ENCODE measurements at regions not wholly inside any gene's neighbourhood (a gene's known extent, or its start where the extent isn't known, plus 50 kb on each side); places are given as distances from the start of the nearest gene placed in this dataset.

DNA sequence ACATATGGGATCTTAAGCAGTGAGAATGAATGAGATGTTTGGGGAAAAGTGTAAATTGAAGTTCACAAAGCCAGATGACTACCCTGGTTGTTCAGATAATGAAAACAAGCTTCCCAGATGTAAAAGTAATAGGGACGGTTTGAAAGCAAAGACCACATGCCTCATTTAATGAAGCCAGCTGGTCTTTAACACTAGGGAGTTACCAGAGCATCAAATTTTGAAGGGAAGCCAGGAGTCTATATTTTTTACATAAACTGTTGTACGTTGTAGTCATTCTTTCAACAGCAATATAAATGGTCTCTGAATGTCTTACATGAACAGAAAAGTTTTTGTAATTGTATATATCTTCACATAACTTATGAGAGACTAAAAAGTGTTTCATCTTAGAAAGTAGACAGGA, 2604.5 kb upstream of the PCDH20 start:
- DNase-seq (ENCODE audit: low read depth, low spot score), result no peak
- POLR2A ChIA-PET, result no interaction called here
- Histone ChIP-seq H3K27ac (ENCODE audit: low read depth, low read length) (no peak overlapping the region), H3K27me3 (ENCODE audit: control insufficient read depth, insufficient read depth, low read length) (no peaks in the 10 kb centered on the region), H3K4me3 (ENCODE audit: low read depth, low read length) (no peak overlapping the region), H3K9me3 (ENCODE audit: control insufficient read depth, insufficient read depth, low read length) (no peaks in the 10 kb centered on the region)
- CTCF ChIA-PET, result no interaction called here
- TF ChIP-seq, protein P1, sequence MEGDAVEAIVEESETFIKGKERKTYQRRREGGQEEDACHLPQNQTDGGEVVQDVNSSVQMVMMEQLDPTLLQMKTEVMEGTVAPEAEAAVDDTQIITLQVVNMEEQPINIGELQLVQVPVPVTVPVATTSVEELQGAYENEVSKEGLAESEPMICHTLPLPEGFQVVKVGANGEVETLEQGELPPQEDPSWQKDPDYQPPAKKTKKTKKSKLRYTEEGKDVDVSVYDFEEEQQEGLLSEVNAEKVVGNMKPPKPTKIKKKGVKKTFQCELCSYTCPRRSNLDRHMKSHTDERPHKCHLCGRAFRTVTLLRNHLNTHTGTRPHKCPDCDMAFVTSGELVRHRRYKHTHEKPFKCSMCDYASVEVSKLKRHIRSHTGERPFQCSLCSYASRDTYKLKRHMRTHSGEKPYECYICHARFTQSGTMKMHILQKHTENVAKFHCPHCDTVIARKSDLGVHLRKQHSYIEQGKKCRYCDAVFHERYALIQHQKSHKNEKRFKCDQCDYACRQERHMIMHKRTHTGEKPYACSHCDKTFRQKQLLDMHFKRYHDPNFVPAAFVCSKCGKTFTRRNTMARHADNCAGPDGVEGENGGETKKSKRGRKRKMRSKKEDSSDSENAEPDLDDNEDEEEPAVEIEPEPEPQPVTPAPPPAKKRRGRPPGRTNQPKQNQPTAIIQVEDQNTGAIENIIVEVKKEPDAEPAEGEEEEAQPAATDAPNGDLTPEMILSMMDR (IDR thresholded peaks at IDR 0.05; ENCODE audit: low read depth, low read length), result no peak

DNA sequence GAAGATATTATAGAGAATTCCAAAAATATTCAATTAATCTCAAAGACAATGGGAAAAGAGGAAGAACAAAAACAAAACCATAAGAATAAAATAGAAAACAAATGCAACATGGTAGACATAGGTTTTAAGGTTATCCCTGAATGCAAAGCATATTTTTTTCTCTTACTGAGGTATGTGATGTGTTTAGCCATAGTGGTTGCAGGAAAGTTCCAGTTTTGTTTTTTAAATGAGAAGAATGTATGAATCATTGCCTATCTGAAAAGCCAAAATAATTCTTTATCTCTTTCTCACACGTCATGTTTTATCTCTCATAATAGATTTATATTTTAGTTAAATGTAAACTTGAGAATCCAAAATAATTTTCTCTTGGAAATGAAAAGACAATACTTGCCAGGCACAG, 2591.7 kb upstream of the PCDH20 start:
- TF ChIP-seq, protein P1 (IDR thresholded peaks at IDR 0.05; ENCODE audit: low read depth, low read length), result no peak
- POLR2A ChIA-PET, result no interaction called here
- CTCF ChIA-PET, result no interaction called here
- Histone ChIP-seq H3K9me3 (ENCODE audit: control insufficient read depth, insufficient read depth, low read length) (no peaks in the 10 kb centered on the region), H3K27me3 (ENCODE audit: control insufficient read depth, insufficient read depth, low read length) (no peaks in the 10 kb centered on the region), H3K4me3 (ENCODE audit: low read depth, low read length) (no peak overlapping the region), H3K27ac (ENCODE audit: low read depth, low read length) (no peak overlapping the region)
- DNase-seq (ENCODE audit: low read depth, low spot score), result no peak

DNA sequence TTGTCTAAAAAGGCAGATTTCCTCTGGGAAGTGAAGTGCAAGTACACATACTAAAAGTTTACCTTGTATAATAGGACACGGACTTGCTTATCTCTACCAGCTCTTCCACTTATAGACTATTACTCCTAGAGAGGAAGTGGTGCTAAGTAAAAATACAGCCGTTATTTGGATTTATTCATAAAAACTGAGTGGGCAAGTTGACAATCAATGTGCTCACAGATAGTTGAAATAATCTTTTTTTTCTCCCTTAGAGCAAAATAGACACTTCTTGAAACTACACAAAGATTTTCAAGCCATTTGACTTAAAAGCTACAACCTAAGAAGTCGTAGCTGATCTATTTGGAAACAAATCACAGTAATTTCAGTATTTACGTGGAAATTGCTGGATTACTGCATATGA, 2584.7 kb upstream of the PCDH20 start:
- CTCF ChIA-PET, result interaction anchor here (0.9 kb wide), 1 partner anchor 1449 kb away, joined by 3 read pairs; no protein-coding TSS in a partner anchor
- POLR2A ChIA-PET, result no interaction called here

DNA sequence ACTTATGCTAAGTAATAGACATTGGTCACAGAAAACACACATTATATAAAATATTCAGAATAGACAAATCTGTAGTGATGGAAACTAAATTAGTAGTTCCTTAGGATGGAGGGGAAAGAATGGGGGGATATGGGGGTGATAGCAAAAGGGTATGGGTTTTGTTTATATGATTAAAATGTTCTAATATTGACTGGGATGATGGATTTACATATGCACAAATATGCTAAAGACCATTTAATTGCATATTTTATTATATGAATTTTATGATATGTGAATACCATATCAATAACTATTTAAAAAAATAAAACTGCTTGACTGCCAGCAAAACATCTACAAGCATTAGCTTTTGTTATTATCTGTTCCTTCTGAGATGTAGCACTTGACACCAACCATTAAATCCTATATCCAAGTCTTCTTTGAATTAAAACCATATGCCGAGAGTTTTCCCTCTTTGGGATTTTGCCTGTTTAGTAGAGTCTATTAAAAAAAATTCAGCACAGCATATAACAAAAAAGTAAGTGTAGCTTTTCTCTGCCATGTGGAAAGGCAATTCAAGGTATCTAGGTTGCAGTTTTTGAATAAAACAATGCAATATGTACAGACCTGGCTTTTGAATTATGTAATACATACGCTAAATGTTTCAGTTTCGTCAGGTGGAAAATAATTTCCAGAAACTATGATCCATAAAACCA, 2584.1 kb upstream of the PCDH20 start:
- POLR2A ChIA-PET, result no interaction called here
- CTCF ChIA-PET, result interaction anchor here (0.9 kb wide), 1 partner anchor 1448 kb away, joined by 3 read pairs; no protein-coding TSS in a partner anchor
- Histone ChIP-seq H3K9me3 (ENCODE audit: control insufficient read depth, insufficient read depth, low read length) (no peaks in the 10 kb centered on the region), H3K27ac (ENCODE audit: low read depth, low read length) (no peak overlapping the region), H3K4me3 (ENCODE audit: low read depth, low read length) (no peak overlapping the region), H3K27me3 (ENCODE audit: control insufficient read depth, insufficient read depth, low read length) (no peaks in the 10 kb centered on the region)
- TF ChIP-seq, protein P1 (IDR thresholded peaks at IDR 0.05; ENCODE audit: low read depth, low read length), result no peak
- no peak for DNase-seq (ENCODE audit: low read depth, low spot score)

More for the DNA sequence above, 2584.7 kb upstream of the PCDH20 start:
- H3K4me3 ChIP-seq (ENCODE audit: low read depth, low read length), result no peak overlapping the region
- H3K9me3 ChIP-seq (ENCODE audit: control insufficient read depth, insufficient read depth, low read length), result no peaks in the 10 kb centered on the region
- H3K27ac ChIP-seq (ENCODE audit: low read depth, low read length), result no peak overlapping the region
- DNase-seq (ENCODE audit: low read depth, low spot score), result no peak
- TF ChIP-seq, protein P1 (IDR thresholded peaks at IDR 0.05; ENCODE audit: low read depth, low read length), result no peak
- H3K27me3 ChIP-seq (ENCODE audit: control insufficient read depth, insufficient read depth, low read length), result no peaks in the 10 kb centered on the region

DNA sequence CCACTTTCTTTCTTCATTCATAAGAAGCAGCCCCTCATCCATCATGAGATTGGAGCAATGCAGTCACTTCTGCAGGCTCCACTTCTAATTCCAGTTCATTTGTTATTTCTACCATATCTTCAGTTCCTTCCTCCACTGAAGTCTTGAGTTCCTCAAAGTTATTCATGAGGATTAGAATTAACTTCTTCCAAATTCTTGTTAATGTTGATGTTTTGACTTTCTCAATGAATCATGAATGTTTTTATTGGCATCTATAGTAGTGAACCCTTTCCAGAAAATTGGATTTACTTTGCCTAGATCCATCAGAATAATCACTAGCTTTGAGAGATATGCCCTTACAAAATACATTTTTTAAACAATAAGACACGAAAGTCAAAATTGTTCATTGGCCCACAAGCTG, 2567.7 kb upstream of the PCDH20 start:
- no peak overlapping the region for H3K4me3 ChIP-seq (ENCODE audit: low read depth, low read length)
- H3K9me3 ChIP-seq (ENCODE audit: control insufficient read depth, insufficient read depth, low read length), result no peaks in the 10 kb centered on the region
- H3K27me3 ChIP-seq (ENCODE audit: control insufficient read depth, insufficient read depth, low read length), result no peaks in the 10 kb centered on the region
- ChIA-PET POLR2A (no interaction called here), CTCF (no interaction called here)
- DNase-seq (ENCODE audit: low read depth, low spot score), result no peak
- TF ChIP-seq, protein P1 (IDR thresholded peaks at IDR 0.05; ENCODE audit: low read depth, low read length), result no peak
- no peak overlapping the region for H3K27ac ChIP-seq (ENCODE audit: low read depth, low read length)

Data from AG04450 (cell line).